Transverse colon (tissue), 4 donors: ENCODE measurements at regions not wholly inside any gene's neighbourhood (a gene's known extent, or its start where the extent isn't known, plus 50 kb on each side); places are given as distances from the start of the nearest gene placed in this dataset.

Source experiments
- DNase-seq: peaks from one replicate; pipeline ENCODE4 v3.0.0-alpha.2; 2019
- H3K27ac ChIP-seq, 4 donors: fragments of 200-600 bp; sonication (generic); 2 replicates each; pipeline ENCODE4 v1.5.1; 2016 to 2018; ENCODE audit warnings: inconsistent platforms in 4 of 4
- H3K27me3 ChIP-seq: fragments of 200-600 bp; sonication (generic); 2 replicates; pipeline ENCODE4 v1.5.1; 2017; ENCODE audit warnings: inconsistent platforms
- H3K36me3 ChIP-seq, 4 donors: fragments of 200-600 bp; sonication (generic); 2 replicates each; pipeline ENCODE4 v1.5.1; 2017 to 2019; ENCODE audit warnings: inconsistent platforms in 4 of 4
- H3K4me1 ChIP-seq, 4 donors: fragments of 200-600 bp; sonication (generic); 2 replicates each; pipeline ENCODE4 v1.5.1; 2017 to 2020; ENCODE audit warnings: inconsistent platforms in 4 of 4
- H3K4me3 ChIP-seq, 4 donors: fragments of 200-600 bp; sonication (generic); 1 replicate in 1 of 4; 2 replicates in 3 of 4; pipeline versions ENCODE4 v1.5.1 to v1.6.1; 2017 to 2019; ENCODE audit warnings: inconsistent platforms in 4 of 4
- H3K9me3 ChIP-seq, 2 donors: fragments of 200-600 bp; sonication (generic); 2 replicates each; pipeline ENCODE4 v1.5.1; 2017 to 2019; ENCODE audit warnings: inconsistent platforms in 2 of 2
- CTCF ChIP-seq, 5 experiments: fragments of 200-600 bp in 3 of 5; fragments of 450-650 bp in 2 of 5; sonication (generic) in 3 of 5; IDR thresholded peaks; 1 replicate in 2 of 5; 2 replicates in 3 of 5; pipeline ENCODE4 v1.5.1; 2016 to 2017; ENCODE audit warnings: antibody characterized with exemption in 5 of 5, inconsistent platforms in 3 of 5, mild to moderate bottlenecking in 2 of 5, moderate library complexity in 1 of 5
- EP300 ChIP-seq: sonication (generic); formaldehyde crosslinking; IDR thresholded peaks from one replicate; pipeline ENCODE4 v1.6.1; 2017; ENCODE audit warnings: antibody characterized with exemption, low read depth
- POLR2A ChIP-seq: fragments of 450-650 bp; IDR thresholded peaks from one replicate; pipeline ENCODE4 v1.6.1; 2016; ENCODE audit warnings: antibody characterized with exemption, mild to moderate bottlenecking, moderate library complexity
- POLR2AphosphoS5 ChIP-seq, 3 donors: sonication (generic); formaldehyde crosslinking; IDR thresholded peaks; one replicate each; pipeline ENCODE4 v1.6.1; 2016; ENCODE audit warnings: antibody characterized with exemption in 3 of 3
- WGBS, 2 donors: methylation state at CpG; one replicate each; pipeline ENCODE4 v1.1.5; 2018; ENCODE audit warnings: low coverage in 1 of 2; 5-methylcytosine and 5-hydroxymethylcytosine counted together
- in situ Hi-C, 4 donors: fragments of 200-750 bp; cut with MboI; loops; one replicate each; pipeline versions ENCODE4 v1.15.0 to v1.15.1; 2017; ENCODE audit warnings: low sequenced_read_pairs in 3 of 4, low pct_ligation_motif_present in 1 of 4, low pct_unique_long_range_greater_than_20kb in 1 of 4
- intact Hi-C: fragments of 100-400 bp; cut with DNase I; formaldehyde crosslinking; loops from one replicate; pipeline ENCODE4 v1.15.1; 2023; ENCODE audit warnings: low total_unique reads

GRCh38 chr10:128506423-128506822, 380.2 kb upstream of the MKI67 start:
- no peak for TF ChIP-seq POLR2AphosphoS5 (IDR thresholded peaks at IDR 0.05)
- TF ChIP-seq CTCF (IDR thresholded peaks at IDR 0.05), result no peak
- TF ChIP-seq EP300, result no peak
- TF ChIP-seq POLR2A, result no peak
- Histone ChIP-seq H3K36me3 (no peaks in the 10 kb centered on the region), H3K27ac (no peak overlapping the region), H3K4me3 (no peak overlapping the region), H3K9me3 (no peaks in the 10 kb centered on the region), H3K27me3 (no peaks in the 10 kb centered on the region), H3K4me1 (no peaks in the 10 kb centered on the region)
- 76 to 93% methylated on average over 2 of the region's 2 CpGs for WGBS, 2 donors
- in situ Hi-C loops, result no loop called here
- no peak for DNase-seq
- intact Hi-C loops, result no loop called here

- Histone ChIP-seq H3K36me3 (no peaks in the 10 kb centered on the region), H3K4me1 (no peaks in the 10 kb centered on the region), H3K4me3 (no peak overlapping the region), H3K27ac (no peak overlapping the region), H3K27me3 (no peaks in the 10 kb centered on the region), H3K9me3 (no peaks in the 10 kb centered on the region)
- DNase-seq, result no peak
- in situ Hi-C loops, result no loop called here
- intact Hi-C loops, result no loop called here
- 42 to 71% methylated on average over 1 to 2 of the region's 2 CpGs for WGBS, 2 donors
- no peak for TF ChIP-seq POLR2AphosphoS5 (IDR thresholded peaks at IDR 0.05)
- no peak for TF ChIP-seq CTCF (IDR thresholded peaks at IDR 0.05)
- TF ChIP-seq POLR2A, result no peak
- TF ChIP-seq EP300, result no peak
These were observed 380.8 kb upstream of the MKI67 start for GRCh38 chr10:128507066-128507465.

GRCh38 chr10:128511284-128511683, 385.1 kb upstream of the MKI67 start:
- intact Hi-C loops (no loop called here), in situ Hi-C loops (no loop called here)
- H3K36me3 ChIP-seq, result no peaks in the 10 kb centered on the region
- no peak overlapping the region for H3K4me3 ChIP-seq
- H3K9me3 ChIP-seq, result no peaks in the 10 kb centered on the region
- H3K27me3 ChIP-seq, result no peaks in the 10 kb centered on the region
- H3K27ac ChIP-seq, result no peak overlapping the region
- 52 to 66% methylated on average over 5 to 11 of the region's 11 CpGs for WGBS, 2 donors
- H3K4me1 ChIP-seq, result no peaks in the 10 kb centered on the region
- TF ChIP-seq EP300 (no peak), CTCF (IDR thresholded peaks at IDR 0.05) (no peak), POLR2AphosphoS5 (IDR thresholded peaks at IDR 0.05) (no peak), POLR2A (no peak)
- no peak for DNase-seq

- 84 to 100% methylated on average over 3 to 7 of the region's 7 CpGs for WGBS, 2 donors
- H3K36me3 ChIP-seq, result no peaks in the 10 kb centered on the region
- no peaks in the 10 kb centered on the region for H3K9me3 ChIP-seq
- no peak overlapping the region for H3K4me3 ChIP-seq
- DNase-seq, result no peak
- no peaks in the 10 kb centered on the region for H3K4me1 ChIP-seq
- intact Hi-C loops, result no loop called here
- H3K27me3 ChIP-seq, result no peaks in the 10 kb centered on the region
- no peak overlapping the region for H3K27ac ChIP-seq
- in situ Hi-C loops, result no loop called here
- TF ChIP-seq EP300 (no peak), POLR2A (no peak), CTCF (IDR thresholded peaks at IDR 0.05) (no peak), POLR2AphosphoS5 (IDR thresholded peaks at IDR 0.05) (no peak)
These were observed 386.5 kb upstream of the MKI67 start for GRCh38 chr10:128512767-128513166.
